ENCODE measurements at regions not wholly inside any gene's neighbourhood (a gene's known extent, or its start where the extent isn't known, plus 50 kb on each side); places are given as distances from the start of the nearest gene placed in this dataset.

DNA sequence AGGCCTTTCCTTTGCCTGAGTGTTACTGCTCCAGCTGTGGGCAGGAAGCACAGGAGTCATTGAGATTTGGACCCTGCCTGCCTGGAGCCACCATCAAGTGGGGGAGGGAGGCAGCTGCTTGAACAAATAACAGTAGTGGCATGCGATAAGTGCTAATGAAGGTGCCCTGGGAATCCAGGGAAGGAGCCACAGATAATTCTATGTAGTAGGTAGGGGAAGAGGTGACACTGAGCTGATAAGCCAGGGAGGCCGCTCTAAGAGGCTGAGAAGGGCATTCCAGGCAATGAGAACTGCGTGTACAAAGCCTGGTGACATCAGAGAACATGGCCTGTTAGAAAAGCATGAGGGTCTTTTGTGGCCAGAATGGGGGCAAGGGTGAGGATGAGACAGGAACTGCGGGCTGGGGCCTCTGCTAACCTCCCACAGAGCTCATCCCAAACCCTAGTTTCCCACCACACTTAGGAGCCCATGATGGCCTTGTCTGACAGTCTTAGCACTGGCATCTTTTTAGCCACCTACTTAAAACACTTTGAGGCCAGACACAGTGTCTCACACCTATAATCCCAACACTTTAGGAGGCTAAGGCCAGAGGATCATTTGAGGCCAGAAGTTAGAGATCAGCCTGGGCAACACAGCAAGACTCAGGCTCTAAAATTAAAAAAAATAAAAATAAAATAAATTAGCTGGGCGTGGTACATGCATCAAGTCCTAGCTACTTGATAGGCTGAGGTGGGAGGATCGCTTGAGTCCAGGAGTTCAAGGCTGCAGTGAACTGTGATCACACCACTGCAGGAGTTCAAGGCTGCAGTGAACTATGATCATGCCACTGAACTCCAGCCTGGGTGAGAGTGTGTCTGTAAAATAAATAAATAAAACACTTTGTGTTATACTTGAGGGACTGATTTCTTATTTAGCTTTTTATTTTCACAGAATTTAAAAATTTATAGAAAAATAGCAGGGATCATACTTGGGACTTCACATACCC is 58.9 kb downstream of the TET3 start:
- TF ChIP-seq, protein P1, sequence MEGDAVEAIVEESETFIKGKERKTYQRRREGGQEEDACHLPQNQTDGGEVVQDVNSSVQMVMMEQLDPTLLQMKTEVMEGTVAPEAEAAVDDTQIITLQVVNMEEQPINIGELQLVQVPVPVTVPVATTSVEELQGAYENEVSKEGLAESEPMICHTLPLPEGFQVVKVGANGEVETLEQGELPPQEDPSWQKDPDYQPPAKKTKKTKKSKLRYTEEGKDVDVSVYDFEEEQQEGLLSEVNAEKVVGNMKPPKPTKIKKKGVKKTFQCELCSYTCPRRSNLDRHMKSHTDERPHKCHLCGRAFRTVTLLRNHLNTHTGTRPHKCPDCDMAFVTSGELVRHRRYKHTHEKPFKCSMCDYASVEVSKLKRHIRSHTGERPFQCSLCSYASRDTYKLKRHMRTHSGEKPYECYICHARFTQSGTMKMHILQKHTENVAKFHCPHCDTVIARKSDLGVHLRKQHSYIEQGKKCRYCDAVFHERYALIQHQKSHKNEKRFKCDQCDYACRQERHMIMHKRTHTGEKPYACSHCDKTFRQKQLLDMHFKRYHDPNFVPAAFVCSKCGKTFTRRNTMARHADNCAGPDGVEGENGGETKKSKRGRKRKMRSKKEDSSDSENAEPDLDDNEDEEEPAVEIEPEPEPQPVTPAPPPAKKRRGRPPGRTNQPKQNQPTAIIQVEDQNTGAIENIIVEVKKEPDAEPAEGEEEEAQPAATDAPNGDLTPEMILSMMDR (IDR thresholded peaks at IDR 0.05; ENCODE audit: insufficient read depth, low read depth, low read length), result no peak
- no peak overlapping the region for H3K4me3 ChIP-seq (ENCODE audit: low read depth, low read length)
- DNase-seq (ENCODE audit: low read depth), result no peak

DNA sequence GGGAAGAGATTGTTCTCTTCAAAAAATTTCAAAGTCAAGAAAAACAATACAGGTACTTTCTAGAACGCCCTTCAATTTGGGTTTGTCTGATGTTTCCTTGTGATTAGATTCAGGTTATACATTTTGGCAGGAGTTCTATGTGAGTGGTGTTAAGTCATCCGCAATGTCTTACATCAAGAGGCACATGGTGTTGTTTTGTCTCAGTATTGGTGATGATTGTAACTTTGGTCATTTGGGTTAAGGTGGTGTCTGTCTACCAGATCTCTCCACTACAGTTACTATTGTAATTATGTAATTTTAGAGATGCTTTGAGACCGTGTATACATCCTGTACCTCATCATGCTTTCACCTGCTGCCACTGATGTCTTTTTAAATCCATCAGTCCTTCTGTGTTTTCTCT is 60.3 kb downstream of the TET3 start:
- TF ChIP-seq, protein P1 (IDR thresholded peaks at IDR 0.05; ENCODE audit: insufficient read depth, low read depth, low read length), result no peak
- DNase-seq (ENCODE audit: low read depth), result no peak
- H3K4me3 ChIP-seq (ENCODE audit: low read depth, low read length), result no peak overlapping the region

DNA sequence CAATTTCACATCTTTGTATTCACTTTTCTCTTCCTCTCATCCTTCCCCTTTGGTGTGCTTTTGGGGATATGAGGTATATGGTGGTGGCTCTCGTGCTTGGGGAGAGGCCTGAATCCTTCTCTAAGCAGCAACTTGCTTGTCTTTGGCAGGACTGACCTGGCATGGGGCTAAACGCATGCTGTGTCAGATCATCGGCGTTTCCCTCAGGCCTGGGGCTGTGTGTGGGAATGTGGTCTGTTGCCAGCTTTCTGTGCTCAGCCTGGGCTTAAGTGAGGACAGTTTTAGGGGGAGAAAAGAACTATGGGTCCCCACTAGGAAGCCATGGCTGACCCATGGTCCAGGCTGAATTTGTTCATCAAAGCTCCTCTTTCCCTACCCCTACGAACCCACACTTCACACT is 60.7 kb downstream of the TET3 start:
- no peak overlapping the region for H3K4me3 ChIP-seq (ENCODE audit: low read depth, low read length)
- TF ChIP-seq, protein P1 (IDR thresholded peaks at IDR 0.05; ENCODE audit: insufficient read depth, low read depth, low read length), result no peak
- no peak for DNase-seq (ENCODE audit: low read depth)

DNA sequence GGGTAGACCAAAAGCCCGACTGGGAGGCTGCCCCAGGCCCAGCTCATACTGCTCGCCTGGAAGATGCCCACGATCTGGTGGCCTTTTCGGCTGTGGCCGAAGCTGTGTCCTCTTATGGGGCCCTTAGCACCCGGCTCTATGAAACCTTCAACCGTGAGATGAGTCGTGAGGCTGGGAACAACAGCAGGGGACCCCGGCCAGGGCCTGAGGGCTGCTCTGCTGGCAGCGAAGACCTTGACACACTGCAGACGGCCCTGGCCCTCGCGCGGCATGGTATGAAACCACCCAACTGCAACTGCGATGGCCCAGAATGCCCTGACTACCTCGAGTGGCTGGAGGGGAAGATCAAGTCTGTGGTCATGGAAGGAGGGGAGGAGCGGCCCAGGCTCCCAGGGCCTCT is 61.7 kb downstream of the TET3 start:
- TF ChIP-seq, protein P1 (IDR thresholded peaks at IDR 0.05; ENCODE audit: insufficient read depth, low read depth, low read length), result no peak
- no peak overlapping the region for H3K4me3 ChIP-seq (ENCODE audit: low read depth, low read length)
- no peak for DNase-seq (ENCODE audit: low read depth)

DNA sequence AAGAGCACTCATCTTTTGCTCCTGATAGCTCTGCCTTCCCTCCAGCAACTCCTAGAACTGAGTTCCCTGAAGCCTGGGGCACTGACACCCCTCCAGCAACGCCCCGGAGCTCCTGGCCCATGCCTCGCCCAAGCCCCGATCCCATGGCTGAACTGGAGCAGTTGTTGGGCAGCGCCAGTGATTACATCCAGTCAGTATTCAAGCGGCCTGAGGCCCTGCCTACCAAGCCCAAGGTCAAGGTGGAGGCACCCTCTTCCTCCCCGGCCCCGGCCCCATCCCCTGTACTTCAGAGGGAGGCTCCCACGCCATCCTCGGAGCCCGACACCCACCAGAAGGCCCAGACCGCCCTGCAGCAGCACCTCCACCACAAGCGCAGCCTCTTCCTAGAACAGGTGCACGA is 62.4 kb downstream of the TET3 start:
- no peak for DNase-seq (ENCODE audit: low read depth)
- H3K4me3 ChIP-seq (ENCODE audit: low read depth, low read length), result no peak overlapping the region
- TF ChIP-seq, protein P1 (IDR thresholded peaks at IDR 0.05; ENCODE audit: insufficient read depth, low read depth, low read length), result no peak

DNA sequence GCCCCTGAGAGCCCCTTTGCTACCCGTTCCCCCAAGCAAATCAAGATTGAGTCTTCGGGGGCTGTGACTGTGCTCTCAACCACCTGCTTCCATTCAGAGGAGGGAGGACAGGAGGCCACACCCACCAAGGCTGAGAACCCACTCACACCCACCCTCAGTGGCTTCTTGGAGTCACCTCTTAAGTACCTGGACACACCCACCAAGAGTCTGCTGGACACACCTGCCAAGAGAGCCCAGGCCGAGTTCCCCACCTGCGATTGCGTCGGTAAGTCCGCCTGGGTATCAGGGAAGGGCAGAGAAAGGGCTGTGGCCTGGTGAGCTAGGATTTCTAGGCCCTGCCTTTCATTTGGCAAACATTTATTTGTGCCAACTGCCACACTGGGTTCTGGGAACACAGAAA is 63.4 kb downstream of the TET3 start:
- no peak overlapping the region for H3K4me3 ChIP-seq (ENCODE audit: low read depth, low read length)
- TF ChIP-seq, protein P1 (IDR thresholded peaks at IDR 0.05; ENCODE audit: insufficient read depth, low read depth, low read length), result no peak
- no peak for DNase-seq (ENCODE audit: low read depth)
